HCT116 (cell line): ENCODE measurements at regions not wholly inside any gene's neighbourhood (a gene's known extent, or its start where the extent isn't known, plus 50 kb on each side); places are given as distances from the start of the nearest gene placed in this dataset.

Experiments used
- ATAC-seq: fragments of 200-7000 bp; cut with Tn5 transposase; 2 replicates; pipeline ENCODE4 v1.9.1; 2020; ENCODE audit warnings: mild to moderate bottlenecking, moderate library complexity
- BruUV-seq: library from RNA; stranded (reverse); fragments of 400-500 nt; replicated peaks from 2 replicates; lab custom pipeline; 2021; lab: Mats Ljungman, UMichigan
- CTCF ChIA-PET: fragments of 300-600 bp; sonication (Branson Sonifier 250); formaldehyde crosslinking; loops from one replicate; lab custom pipeline; 2021; ENCODE audit warnings: antibody characterized with exemption; lab: Charles Lee
- POLR2A ChIA-PET: fragments of 300-600, 350-600 bp; sonication (Branson Sonifier 250); formaldehyde crosslinking; loops from one replicate; lab custom pipeline; 2021; ENCODE audit warnings: antibody characterized with exemption; lab: Charles Lee
- RAD21 ChIA-PET, 2 experiments: fragments of 300-600 bp; sonication (Branson Sonifier 250); formaldehyde crosslinking; loops; one replicate each; lab custom pipeline; 2023; ENCODE audit warnings: low total read pairs in 2 of 2; ENCODE audit not compliant: uncharacterized antibody in 2 of 2, unreplicated experiment in 2 of 2, low non-redundant PET in 1 of 2; lab: Charles Lee
- DNase-seq: peaks from one replicate; pipeline ENCODE4 v3.0.0-alpha.2; 2010; ENCODE audit warnings: low read depth, low spot score
- H2AFZ ChIP-seq: fragments of 200-600 bp; shearing (Covaris generic), sonication (generic); 2 replicates; pipeline ENCODE4 v1.6.1; 2017; ENCODE audit warnings: low read depth, mixed run types, mixed read lengths, antibody characterized with exemption, low read length; ENCODE audit not compliant: poor library complexity, severe bottlenecking
- H3K27ac ChIP-seq: 2 replicates; pipeline ENCODE4 v1.5.1; 2012; ENCODE audit warnings: low read depth, low read length
- H3K27me3 ChIP-seq: fragments of 200-600 bp; sonication (generic); 2 replicates; pipeline ENCODE4 v1.6.1; 2016; ENCODE audit warnings: mixed run types, low read length, mixed read lengths; ENCODE audit not compliant: insufficient read depth
- H3K36me3 ChIP-seq, 2 experiments: fragments of 200-500 bp in 1 of 2; fragments of 200-600 bp in 1 of 2; sonication (Bioruptor generic) in 1 of 2; sonication (generic) in 1 of 2; 2 replicates each; pipeline versions ENCODE4 v1.5.1 to v1.6.1; 2014 to 2016; ENCODE audit warnings: low read length in 2 of 2, inconsistent platforms in 1 of 2, mixed read lengths in 1 of 2, mixed run types in 1 of 2; ENCODE audit not compliant: insufficient read depth in 2 of 2, control insufficient read depth in 1 of 2
- H3K4me1 ChIP-seq, 2 experiments: fragments of 200-600 bp in 1 of 2; sonication (generic) in 1 of 2; 2 replicates each; pipeline versions ENCODE4 v1.5.1 to v1.6.1; 2012 to 2017; ENCODE audit warnings: low read length in 2 of 2, inconsistent platforms in 1 of 2, mild to moderate bottlenecking in 1 of 2, mixed read lengths in 1 of 2, mixed run types in 1 of 2, moderate library complexity in 1 of 2; ENCODE audit not compliant: insufficient read depth in 2 of 2, control insufficient read depth in 1 of 2
- H3K4me2 ChIP-seq: fragments of 200-600 bp; sonication (generic); 2 replicates; pipeline ENCODE4 v1.6.1; 2017; ENCODE audit warnings: mixed run types, low read length, mixed read lengths
- H3K4me3 ChIP-seq, 2 experiments: fragments of 200-600 bp in 1 of 2; sonication (generic) in 1 of 2; replicated peaks in 1 of 2; 2 replicates each; pipeline ENCODE4 v1.5.1; 2011 to 2016; ENCODE audit warnings: low read length in 2 of 2, control low read depth in 1 of 2, low read depth in 1 of 2, mild to moderate bottlenecking in 1 of 2, mixed read lengths in 1 of 2, mixed run types in 1 of 2
- H3K79me2 ChIP-seq: fragments of 200-600 bp; sonication (generic); 2 replicates; pipeline ENCODE4 v1.6.1; 2017; ENCODE audit warnings: mild to moderate bottlenecking, mixed run types, low read length, moderate library complexity, mixed read lengths; ENCODE audit not compliant: insufficient read depth
- H3K9ac ChIP-seq: fragments of 200-600 bp; sonication (generic); 2 replicates; pipeline ENCODE4 v1.6.1; 2016; ENCODE audit warnings: low read length, mixed read lengths
- H3K9me2 ChIP-seq: fragments of 200-600 bp; sonication (generic), shearing (Covaris generic); 2 replicates; pipeline ENCODE4 v1.6.1; 2017; ENCODE audit warnings: mixed run types, mild to moderate bottlenecking, moderate library complexity; ENCODE audit not compliant: insufficient read depth
- H3K9me3 ChIP-seq, 2 experiments: fragments of 200-500 bp in 1 of 2; fragments of 200-600 bp in 1 of 2; sonication (Bioruptor generic) in 1 of 2; sonication (generic) in 1 of 2; 2 replicates each; pipeline ENCODE4 v1.6.1; 2014 to 2017; ENCODE audit warnings: low read length in 2 of 2, mixed read lengths in 2 of 2, inconsistent platforms in 1 of 2, low read depth in 1 of 2, mild to moderate bottlenecking in 1 of 2, mixed run types in 1 of 2, moderate library complexity in 1 of 2; ENCODE audit not compliant: control insufficient read depth in 1 of 2, insufficient read depth in 1 of 2
- H4K20me1 ChIP-seq: fragments of 200-600 bp; sonication (generic), shearing (Covaris generic); 2 replicates; pipeline ENCODE4 v1.6.1; 2017; ENCODE audit warnings: mixed run types, mild to moderate bottlenecking, moderate library complexity; ENCODE audit not compliant: insufficient read depth
- EZH2phosphoT487 ChIP-seq: fragments of 200-600 bp; IDR thresholded peaks from 2 replicates; pipeline ENCODE4 v1.6.1; 2018; ENCODE audit warnings: antibody characterized with exemption, borderline replicate concordance
- intact Hi-C: fragments of 100-400 bp; cut with micrococcal nuclease; formaldehyde crosslinking; loops from 2 replicates; pipeline ENCODE4 v1.10.0; 2022

DNA sequence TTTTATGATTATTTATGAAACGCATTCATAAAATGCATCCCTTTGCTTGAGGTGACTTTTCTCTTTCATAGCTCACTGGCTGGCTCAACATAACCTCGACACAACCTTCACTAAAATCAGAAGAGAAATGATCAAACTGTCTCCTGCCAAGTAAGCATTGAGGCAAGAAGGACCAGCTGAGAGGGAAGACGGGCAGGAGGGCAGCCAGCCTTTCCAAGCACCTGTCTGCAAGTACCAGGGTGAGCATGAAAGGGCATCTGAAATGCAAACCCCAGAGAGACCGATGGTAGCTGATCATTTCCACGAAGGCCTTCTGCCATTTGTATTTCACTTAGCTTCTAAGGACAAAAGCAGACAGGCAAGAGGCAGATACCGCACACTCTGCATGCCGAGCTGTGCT is 52.1 kb upstream of the RPH3AL start:
- RAD21 ChIA-PET = no interaction called here

More for the DNA sequence above, 52.1 kb upstream of the RPH3AL start:
- POLR2A ChIA-PET = no interaction called here
- ATAC-seq (no peak), DNase-seq (no peak)
- H3K4me3 ChIP-seq = no peak overlapping the region
- H3K9ac ChIP-seq = no peak overlapping the region
- H3K4me1 ChIP-seq = peaks cover 3 to 8% of the 10 kb centered on the region in 2 experiments; a peak in 2 of 4 replicates
- no peak overlapping the region for H3K4me2 ChIP-seq
- H3K27ac ChIP-seq = no peak overlapping the region
- intact Hi-C loops = no loop called here
- no peaks in the 10 kb centered on the region for H3K79me2 ChIP-seq
- no peaks in the 10 kb centered on the region for H4K20me1 ChIP-seq
- CTCF ChIA-PET = no interaction called here
- no peaks in the 10 kb centered on the region for H3K27me3 ChIP-seq
- no peak for TF ChIP-seq EZH2phosphoT487
- H2AFZ ChIP-seq = no peak overlapping the region
- BruUV-seq = no TSS peak
- H3K36me3 ChIP-seq = no peaks in the 10 kb centered on the region
- H3K9me2 ChIP-seq = no peaks in the 10 kb centered on the region
- H3K9me3 ChIP-seq = no peaks in the 10 kb centered on the region
